ENCODE measurements at regions not wholly inside any gene's neighbourhood (a gene's known extent, or its start where the extent isn't known, plus 50 kb on each side); places are given as distances from the start of the nearest gene placed in this dataset.
"Not testable (repeated sequence)": the region's sequence is repeated elsewhere in the genome, so short reads cannot be mapped to it uniquely, and the experiment has no call there.

DNA sequence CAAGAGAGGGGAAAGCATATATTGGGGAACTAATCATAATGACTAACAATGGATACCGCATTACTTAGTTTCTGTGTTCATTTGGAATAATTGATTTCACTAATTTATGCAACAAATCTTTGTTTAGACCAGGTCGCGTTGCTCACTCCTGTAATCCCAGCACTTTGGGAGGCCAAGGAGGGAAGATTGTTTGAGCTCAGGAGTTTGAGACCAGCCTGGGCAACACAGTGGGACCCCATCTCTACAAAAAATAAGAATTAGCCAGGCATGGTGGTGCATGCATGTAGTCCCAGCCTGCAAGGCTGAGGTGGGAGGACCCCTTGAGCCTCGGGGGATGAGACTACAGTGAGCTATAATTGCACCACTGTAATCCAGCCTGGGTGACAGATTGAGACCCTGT lies 585.7 kb upstream of the CBLB start:
- DNase-seq (ENCODE audit: low read depth), result no peak

DNA sequence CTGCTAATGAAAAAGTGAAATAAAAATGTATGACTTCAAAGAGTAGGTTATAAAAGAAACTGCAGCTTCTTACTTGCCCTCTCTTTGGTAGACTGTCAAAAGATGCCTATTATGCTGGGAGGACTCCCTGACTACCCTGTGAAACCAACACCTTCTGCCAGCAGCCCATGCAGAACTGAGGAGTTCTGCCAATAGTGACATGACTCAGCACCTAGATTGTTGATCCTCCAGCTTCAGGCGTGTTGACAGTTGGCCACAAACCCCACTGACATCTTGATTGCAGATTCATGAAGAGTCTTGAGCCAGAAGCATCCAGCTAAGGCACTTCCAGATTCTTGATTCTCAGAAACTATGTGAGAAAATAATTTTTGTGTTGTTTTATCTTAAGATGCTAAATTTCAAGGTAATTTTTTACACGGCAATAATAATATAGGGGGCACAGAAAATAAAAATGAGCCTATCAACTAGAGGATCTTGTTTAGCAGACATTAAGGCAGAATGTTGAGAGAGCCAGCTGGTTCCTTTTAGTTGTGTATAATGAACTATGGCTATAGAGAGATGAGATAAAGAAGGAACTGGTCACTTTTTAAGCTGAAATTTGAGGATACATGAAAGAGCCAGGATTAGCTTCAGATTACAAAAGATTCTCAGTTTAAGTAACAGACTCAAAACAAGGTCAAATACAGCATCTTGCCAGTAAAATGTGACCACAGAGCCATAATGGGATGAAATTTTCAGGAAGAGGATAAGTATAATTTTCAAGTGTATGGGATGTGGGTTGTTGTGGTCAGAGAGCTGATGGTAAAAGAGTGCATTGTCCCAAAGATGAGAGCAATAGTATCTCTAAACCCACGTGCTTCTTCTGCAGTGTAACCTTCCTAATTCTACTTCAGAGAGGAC lies 588.7 kb upstream of the CBLB start:
- DNase-seq (ENCODE audit: low read depth), result peak; percentile 58

DNA sequence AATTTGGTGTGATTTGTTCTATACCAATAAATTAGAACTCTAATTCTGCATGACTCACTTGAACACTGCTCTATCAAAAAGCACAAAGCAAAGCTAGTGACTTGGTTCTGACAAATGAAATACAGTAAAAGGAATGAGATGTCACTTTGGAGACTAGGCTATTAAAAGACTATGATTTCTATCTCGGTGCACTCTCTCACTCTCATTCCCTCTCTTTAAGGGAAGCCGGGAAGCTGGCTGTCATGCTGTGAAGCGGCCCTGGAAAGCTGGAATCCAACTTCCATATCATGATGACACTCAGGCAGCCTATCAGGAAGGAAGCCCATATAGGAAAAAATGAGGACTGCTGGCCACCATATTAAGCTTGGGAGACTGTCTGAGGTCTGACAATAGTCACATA lies 590.1 kb upstream of the CBLB start:
- no peak for DNase-seq (ENCODE audit: low read depth)

DNA sequence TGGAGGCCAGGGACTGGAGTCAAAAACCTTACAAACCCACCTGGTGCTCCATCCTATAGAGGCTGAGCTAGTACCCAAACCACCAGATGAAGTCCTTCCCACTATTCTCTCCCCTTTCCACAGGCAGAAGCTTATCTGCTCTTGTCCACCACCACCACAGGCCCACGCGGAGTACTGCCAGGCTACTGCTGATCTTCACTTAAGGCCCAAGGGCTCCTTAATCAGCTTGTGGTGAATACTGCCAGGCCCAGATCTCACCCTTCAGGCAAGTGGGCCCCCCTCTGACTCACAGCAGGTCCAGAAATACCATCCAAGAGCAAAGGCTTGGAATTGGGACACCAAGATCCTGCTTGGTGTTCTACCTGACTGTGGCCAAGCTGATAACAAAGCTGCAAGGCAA lies 598.1 kb upstream of the CBLB start:
- DNase-seq (ENCODE audit: low read depth), result no peak

DNA sequence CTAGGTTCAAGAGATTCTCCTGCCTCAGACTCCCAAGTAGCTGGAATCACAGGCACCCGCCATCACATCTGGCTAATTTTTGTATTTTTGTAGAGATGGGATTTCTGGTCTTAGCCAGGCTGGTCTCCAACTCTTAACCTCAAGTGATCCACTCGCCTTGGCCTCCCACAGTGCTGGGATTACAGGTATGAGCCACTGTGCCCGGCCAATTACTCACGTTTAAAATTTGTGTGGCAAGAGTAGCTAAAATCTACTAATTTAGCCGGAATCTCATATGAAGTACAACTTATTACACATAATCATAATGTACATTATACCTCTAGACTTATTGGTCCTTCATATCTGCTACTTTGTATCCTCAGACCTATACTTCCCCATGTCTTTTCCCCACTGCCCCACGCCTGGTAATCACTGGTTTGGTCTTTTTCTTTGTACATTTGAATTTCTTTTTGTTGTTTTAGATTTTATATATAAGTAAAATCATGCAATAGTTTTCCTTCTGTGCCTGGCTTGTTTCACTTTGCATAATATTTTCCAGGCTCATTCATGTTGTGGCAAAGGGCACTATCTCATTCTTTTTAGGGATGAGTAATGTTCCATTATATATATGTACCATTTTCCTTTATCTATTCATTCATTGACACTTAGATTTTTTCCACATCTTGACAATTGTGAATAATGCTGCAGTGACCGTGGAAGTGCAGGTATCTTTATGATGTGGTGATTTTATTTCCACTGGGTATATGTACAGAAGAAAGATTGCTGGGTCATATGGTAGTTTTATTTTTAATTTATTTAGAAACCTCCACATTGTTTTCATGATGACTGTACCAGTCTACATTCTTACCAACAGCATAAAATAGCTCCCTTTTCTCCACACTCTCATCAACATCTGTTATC lies 605.0 kb upstream of the CBLB start:
- no peak for DNase-seq (ENCODE audit: low read depth)

DNA sequence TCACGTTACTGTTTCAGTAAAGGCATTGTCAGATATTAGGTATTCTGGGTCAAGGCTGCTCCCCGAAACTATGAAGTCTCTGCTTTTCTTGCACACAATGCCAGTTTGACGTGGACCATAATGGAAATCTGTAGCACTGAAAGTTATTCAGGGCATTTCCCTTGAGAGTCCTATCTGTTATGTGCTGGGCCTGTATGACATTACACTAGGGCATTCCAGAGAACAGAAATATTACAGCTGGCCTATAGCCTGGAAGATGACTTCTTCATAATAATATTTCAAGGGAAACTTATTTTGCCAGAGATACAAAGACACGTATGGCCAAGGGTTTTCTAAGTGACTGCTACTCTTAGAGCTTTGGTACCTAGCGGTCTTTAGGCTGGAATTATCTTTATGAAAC lies 613.6 kb upstream of the CBLB start:
- no peak for DNase-seq (ENCODE audit: low read depth)

DNA sequence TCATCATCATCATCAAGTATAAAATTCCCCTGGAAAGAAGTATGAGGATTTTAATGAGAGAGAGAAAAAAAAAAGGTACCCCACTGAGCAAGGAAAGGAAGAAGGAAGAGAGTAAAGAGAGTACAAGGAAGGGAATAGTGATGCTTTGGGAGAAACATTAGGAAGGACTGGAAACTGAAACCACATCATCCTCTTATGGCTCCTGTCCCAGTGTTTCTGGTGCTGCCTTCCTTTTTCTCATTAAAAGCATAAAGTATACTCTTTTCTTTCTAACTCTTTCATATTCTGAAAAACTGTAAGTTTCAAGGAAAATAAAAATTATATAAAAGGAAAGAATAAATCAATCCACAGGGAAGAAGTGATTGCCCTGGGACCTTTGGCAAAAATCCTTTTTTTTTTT lies 616.4 kb upstream of the CBLB start:
- no peak for DNase-seq (ENCODE audit: low read depth)

DNA sequence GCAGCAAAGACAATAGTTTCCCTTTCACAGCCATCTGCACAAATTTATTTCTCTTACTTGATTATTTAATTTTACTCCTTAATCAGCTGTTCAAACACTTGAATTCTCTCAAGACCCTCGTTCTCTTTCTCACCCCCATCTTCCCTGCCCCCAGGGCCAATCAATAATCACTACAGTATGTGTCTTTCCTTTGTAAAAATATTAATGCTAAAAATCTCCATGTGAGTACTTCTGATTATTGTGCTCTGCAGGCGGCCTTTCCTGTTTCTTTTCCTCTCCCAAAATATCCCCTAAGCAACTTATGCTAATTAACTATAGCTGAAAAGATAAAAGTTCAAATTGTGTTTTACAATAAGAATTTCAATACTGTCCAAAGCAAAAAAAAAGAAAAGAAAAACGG lies 617.0 kb upstream of the CBLB start:
- no peak for DNase-seq (ENCODE audit: low read depth)

DNA sequence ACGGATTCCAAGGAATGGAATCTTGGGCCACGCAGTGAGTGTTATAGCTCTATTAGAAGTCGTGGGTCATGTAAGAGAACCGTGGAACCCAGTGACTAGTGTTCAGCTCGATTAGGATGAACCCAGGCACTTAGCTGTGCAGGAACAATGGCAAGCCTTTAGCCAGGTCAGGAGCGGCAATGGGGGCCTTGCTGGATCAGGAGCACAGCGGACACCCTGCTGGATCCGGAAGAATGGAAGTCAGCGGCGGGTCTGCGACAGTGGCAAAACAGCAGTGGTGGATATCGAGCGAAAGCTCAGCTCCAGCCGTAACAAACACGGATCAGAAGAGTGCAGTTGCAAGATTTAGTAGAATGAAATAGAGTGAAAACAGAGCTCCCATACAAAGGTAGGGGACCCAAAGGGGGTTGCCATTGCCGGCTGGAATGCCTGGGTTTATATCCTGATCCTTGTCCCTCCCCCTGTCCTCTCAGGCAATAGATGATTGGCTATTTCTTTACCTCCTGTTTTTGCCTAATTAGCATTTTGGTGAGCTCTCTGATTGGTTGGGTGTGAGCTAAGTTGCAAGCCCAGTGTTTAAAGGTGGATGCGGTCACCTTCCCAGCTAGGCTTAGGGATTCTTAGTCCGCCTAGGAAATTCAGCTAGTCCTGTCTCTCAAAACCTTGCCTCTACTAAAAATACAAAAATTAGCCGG lies 618.3 kb upstream of the CBLB start:
- DNase-seq (ENCODE audit: low read depth), result not testable (repeated sequence)

DNA sequence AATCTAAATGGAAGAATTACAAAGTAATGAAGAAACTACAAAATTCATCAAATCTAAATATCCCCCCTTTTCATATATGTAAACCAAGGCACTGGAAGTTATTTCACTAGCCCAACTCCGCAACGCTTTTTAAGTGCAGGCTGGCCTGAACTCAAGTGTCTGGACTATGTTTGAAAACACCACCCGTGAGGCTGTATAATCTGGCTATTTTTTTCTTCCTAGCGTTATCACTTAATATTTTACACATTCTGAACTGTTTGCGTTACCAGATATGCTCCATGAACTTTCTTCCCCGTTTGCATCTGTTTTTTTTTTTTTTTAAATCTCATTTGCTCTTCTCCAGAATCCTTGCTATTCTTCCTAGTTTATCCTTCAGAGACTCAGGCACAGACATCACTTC lies 619.5 kb upstream of the CBLB start:
- DNase-seq (ENCODE audit: low read depth), result no peak

DNA sequence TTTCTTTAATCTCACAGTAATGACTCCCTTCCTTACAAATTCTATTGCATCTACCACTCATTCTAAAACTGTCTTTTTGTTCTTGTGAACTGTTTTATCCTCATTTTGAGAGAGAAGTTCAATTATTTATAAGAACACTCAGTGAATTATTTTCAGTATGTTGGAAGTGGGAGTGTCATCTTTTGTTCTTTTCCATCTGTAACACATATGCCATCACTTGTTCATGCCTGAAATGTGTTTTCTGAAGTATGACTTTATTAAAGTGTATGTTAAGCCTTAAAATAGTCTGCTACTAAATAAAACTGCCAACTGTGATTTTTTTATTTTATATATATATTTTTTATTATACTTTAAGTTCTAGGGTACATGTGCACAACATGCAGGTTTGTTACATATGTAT lies 623.0 kb upstream of the CBLB start:
- DNase-seq (ENCODE audit: low read depth), result no peak

DNA sequence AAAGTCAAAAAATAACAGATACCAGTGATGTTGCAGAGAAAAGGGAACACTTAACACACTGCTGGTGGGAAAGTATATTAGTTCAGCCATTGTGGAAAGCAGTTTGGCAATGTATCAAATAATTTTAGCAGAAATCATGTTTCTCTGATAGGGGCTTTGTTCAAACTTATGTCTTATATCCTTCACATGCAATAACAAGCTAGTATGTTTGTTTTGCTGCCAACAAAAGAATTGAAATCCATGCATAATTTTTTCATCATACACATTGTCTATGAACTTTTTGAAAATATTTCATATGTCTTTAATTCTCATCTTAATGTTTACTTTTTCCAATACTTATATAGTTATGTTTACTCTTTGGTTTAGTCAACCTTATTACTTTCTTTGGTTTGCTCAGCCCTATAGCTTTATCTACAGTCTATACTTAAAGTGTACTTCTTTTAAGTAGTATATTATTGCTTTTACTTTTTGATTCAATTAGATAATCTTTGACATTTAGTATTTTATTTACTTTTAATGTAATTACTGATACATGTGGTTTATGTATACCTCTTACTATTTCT lies 639.6 kb upstream of the CBLB start:
- no peak for DNase-seq (ENCODE audit: low read depth)

DNA sequence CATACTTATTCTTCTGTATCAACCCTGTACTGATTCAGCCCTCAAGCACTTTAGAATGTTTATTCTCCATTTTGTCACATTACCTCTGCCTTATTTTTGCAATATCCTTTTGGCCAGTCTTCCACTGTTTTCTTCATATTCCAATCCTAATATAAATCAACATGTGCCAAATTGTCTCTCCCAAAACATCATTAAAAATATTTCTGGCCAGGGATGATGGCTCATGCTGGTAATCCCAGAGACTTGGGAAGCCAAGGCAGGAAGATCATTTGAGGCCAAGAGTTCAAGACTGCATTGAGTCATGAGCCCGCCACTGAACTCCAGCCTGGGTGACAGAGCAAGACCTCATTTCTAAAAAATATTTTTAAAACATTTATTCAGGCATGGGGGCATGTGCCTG lies 641.4 kb upstream of the CBLB start:
- DNase-seq (ENCODE audit: low read depth), result no peak

DNA sequence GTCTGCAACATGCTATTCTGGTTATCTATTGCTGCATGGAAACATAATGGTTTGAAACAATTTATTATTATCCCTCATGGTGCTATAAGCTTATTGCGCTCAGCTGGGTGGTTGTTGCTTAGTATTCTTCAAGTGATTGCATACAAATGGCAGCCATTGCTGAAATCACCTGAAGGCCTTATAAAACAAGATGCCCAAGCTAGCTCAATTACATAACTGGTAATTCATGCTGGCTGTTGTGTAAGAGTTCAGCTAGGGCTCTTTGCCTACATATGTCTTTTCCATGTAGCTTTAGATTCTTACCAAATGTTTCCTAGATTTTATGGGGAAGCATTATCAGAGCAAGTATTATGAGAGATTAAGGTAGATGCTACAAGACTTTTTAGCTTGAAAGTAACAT lies 644.0 kb upstream of the CBLB start:
- DNase-seq (ENCODE audit: low read depth), result no peak

DNA sequence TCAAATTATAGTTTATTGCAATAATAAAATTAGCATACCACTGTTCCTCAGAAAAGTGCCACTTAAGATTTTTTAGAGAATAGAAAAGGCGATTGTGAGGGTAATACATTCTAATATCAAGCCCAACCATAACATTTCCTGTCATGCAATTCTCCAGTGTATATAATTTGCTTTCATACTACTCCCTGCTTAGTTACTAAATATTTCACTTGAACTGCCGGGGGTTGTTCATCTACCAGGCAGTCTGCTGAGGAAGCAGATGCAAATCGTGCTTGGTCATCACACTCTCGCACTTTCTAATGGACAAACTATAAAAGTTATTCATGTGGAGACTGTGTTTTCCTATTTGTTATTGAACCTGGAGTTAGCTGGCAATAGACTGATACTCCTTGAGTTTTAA lies 645.6 kb upstream of the CBLB start:
- DNase-seq (ENCODE audit: low read depth), result no peak

DNA sequence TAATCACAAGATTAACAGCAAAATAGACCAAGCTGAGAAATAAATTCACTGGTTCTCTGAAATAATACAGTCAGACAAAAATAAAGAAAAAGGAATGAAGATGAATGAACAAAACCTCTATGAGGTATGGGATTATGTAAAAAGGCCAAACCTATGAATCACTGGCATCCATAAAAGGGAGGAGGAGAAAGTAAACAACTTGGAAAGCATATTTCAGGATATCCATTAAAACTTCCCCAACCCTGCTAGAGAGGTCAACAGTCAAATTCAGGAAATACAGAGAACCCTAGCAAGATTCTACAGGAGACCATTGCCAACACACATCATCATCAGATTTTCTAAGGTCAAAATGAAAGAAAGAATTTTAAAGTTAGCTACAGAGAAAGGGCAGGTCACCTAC lies 649.7 kb upstream of the CBLB start:
- DNase-seq (ENCODE audit: low read depth), result peak; percentile 65

DNA sequence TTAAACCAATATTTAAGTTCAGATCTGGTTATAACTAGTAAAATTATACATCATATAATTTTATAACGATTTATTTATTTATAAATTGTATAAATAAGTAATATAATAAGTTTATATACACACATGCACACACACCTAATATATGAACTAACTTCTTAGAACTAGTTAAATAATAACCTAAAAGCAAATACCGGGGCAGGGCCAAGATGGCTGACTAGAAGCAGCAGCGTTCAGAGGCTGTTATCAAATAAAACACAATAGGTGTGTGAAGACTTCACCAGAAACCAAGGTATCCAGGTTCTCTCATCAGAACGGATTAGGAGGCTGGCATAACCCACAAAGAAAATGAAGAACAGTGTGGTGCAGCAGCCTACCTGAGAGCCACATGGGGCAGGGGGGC lies 653.6 kb upstream of the CBLB start:
- DNase-seq (ENCODE audit: low read depth), result no peak

DNA sequence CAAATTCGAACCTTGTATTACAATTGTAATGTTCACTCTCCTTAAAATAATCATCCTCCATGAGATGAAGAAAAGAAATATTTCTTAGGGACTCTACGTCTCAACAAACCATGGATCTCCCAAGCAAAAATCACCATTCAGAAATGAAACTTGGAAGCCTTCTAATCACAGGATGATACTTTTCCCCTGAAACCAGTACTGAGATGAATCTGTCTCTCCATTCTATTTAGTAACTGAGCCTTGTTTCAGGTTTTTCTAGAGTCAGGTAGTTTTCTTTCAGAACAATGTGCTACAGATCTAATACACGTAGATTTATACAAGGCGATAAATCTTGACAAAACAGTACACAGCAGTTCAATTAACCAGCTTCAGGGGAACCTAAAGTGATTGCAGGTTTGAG lies 660.1 kb upstream of the CBLB start:
- DNase-seq (ENCODE audit: low read depth), result no peak

DNA sequence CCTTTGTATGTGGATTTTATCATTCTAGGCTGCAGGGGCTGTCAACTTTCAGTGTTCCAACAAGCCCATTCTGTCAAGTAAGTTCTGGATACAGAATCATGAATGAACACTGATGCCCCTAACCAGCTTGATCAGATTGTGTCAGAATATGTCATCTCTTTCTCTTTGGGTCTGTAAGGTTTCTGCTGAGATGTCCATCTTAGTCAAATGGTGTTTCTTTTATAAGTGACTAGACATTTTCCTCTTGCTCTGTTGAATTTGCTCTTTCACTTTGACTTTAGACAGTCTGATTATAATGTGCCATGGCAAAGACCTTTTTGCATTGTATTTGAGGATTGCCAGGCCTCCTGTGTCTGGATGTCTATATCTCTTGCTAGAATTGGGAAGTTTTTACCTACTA lies 660.9 kb upstream of the CBLB start:
- no peak for DNase-seq (ENCODE audit: low read depth)

DNA sequence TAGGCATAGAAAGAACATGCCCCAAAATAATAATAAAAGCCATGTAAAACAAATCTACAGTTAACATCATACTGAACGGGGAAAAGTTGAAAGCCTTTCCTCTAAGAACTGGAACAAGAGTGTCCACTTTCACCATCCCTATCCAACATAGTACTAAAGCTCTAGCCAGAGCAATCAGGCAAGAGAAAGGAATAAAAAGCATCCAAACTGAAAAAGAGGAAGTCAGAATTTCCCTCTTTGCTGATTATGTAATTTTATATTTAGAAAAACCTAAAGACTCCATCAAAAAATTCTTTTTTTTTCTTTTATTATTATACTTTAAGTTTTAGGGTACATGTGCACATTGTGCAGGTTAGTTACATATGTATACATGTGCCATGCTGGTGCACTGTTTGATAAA lies 661.6 kb upstream of the CBLB start:
- DNase-seq (ENCODE audit: low read depth), result no peak

DNA sequence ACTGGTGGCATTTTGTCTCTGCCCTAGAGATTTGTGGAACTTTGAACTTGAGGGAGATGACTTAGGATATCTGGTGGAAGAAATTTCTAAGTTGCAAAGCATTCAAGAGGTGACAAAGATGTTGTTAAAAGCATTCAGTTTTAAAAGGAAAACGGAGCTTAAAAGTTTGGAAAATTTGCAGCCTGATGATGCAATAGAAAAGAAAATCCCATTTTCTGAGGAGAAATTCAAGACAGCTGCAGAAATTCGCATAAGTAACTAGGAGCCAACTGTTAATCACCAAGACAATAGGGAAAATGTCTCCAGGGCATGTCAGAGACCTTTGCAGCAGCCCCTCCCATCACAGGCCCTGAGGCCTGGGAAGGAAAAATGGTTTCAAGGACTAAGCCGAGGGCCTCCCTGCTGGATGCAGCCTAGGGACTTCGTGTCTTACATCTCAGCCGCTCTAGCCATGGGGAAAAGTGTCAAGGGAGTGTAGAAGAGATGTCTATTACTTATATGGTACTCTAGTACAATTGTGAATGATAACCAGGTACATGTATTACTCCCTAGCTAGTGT lies 663.0 kb upstream of the CBLB start:
- DNase-seq (ENCODE audit: low read depth), result not testable (repeated sequence)

Measured in ELR (cell line).